IPS-18a (cell line): ENCODE measurements at regions not wholly inside any gene's neighbourhood (a gene's known extent, or its start where the extent isn't known, plus 50 kb on each side); places are given as distances from the start of the nearest gene placed in this dataset.

Source experiments
- H3K27ac ChIP-seq: one replicate; pipeline ENCODE4 v1.5.1; 2013; ENCODE audit warnings: low read length
- H3K27me3 ChIP-seq: one replicate; pipeline ENCODE4 v1.6.1; 2013; ENCODE audit warnings: mild to moderate bottlenecking, low read length; ENCODE audit not compliant: control insufficient read depth, insufficient read depth
- H3K36me3 ChIP-seq: one replicate; pipeline ENCODE4 v1.6.1; 2013; ENCODE audit warnings: low read depth, low read length; ENCODE audit not compliant: control insufficient read depth
- H3K4me1 ChIP-seq: one replicate; pipeline ENCODE4 v1.6.1; 2013; ENCODE audit warnings: low read depth, low read length; ENCODE audit not compliant: control insufficient read depth
- H3K4me3 ChIP-seq: one replicate; pipeline ENCODE4 v1.5.1; 2013; ENCODE audit warnings: low read length
- H3K9ac ChIP-seq: one replicate; pipeline ENCODE4 v1.6.1; 2013; ENCODE audit warnings: mild to moderate bottlenecking, low read length, moderate library complexity
- H3K9me3 ChIP-seq: one replicate; pipeline ENCODE4 v1.6.1; 2013; ENCODE audit warnings: low read depth, low read length; ENCODE audit not compliant: control insufficient read depth

GRCh38 chr6:91879386-91879995 lies 1292.6 kb upstream of the MAP3K7 start:
- no peaks in the 10 kb centered on the region for H3K4me1 ChIP-seq
- H3K27me3 ChIP-seq: no peaks in the 10 kb centered on the region

GRCh38 chr6:91877994-91878393 lies 1291.1 kb upstream of the MAP3K7 start:
- Histone ChIP-seq H3K9me3 (no peaks in the 10 kb centered on the region), H3K4me3 (no peak overlapping the region), H3K36me3 (no peaks in the 10 kb centered on the region), H3K27ac (no peak overlapping the region), H3K4me1 (no peaks in the 10 kb centered on the region), H3K9ac (no peak overlapping the region), H3K27me3 (no peaks in the 10 kb centered on the region)

More at GRCh38 chr6:91879386-91879995, 1292.6 kb upstream of the MAP3K7 start:
- Histone ChIP-seq H3K4me3 (no peak overlapping the region), H3K36me3 (no peaks in the 10 kb centered on the region), H3K27ac (no peak overlapping the region), H3K9ac (no peak overlapping the region), H3K9me3 (no peaks in the 10 kb centered on the region)

GRCh38 chr6:91874971-91875370 lies 1288.1 kb upstream of the MAP3K7 start:
- Histone ChIP-seq H3K4me1 (no peaks in the 10 kb centered on the region), H3K4me3 (no peak overlapping the region), H3K36me3 (no peaks in the 10 kb centered on the region), H3K9ac (no peak overlapping the region), H3K27ac (no peak overlapping the region), H3K27me3 (no peaks in the 10 kb centered on the region), H3K9me3 (no peaks in the 10 kb centered on the region)

GRCh38 chr6:91868539-91869202 lies 1281.8 kb upstream of the MAP3K7 start:
- H3K36me3 ChIP-seq: no peaks in the 10 kb centered on the region
- no peak overlapping the region for H3K4me3 ChIP-seq
- no peaks in the 10 kb centered on the region for H3K4me1 ChIP-seq

GRCh38 chr6:91865889-91866288 lies 1279.0 kb upstream of the MAP3K7 start:
- Histone ChIP-seq H3K4me3 (no peak overlapping the region), H3K9ac (no peak overlapping the region), H3K27ac (no peak overlapping the region), H3K4me1 (no peaks in the 10 kb centered on the region), H3K9me3 (no peaks in the 10 kb centered on the region), H3K36me3 (no peaks in the 10 kb centered on the region), H3K27me3 (no peaks in the 10 kb centered on the region)

More at GRCh38 chr6:91868539-91869202, 1281.8 kb upstream of the MAP3K7 start:
- Histone ChIP-seq H3K9ac (no peak overlapping the region), H3K27me3 (no peaks in the 10 kb centered on the region), H3K9me3 (no peaks in the 10 kb centered on the region), H3K27ac (no peak overlapping the region)

- no peaks in the 10 kb centered on the region for H3K36me3 ChIP-seq
- H3K4me3 ChIP-seq: no peak overlapping the region
- H3K9me3 ChIP-seq: no peaks in the 10 kb centered on the region
- H3K27ac ChIP-seq: no peak overlapping the region
- no peaks in the 10 kb centered on the region for H3K27me3 ChIP-seq
- H3K4me1 ChIP-seq: no peaks in the 10 kb centered on the region
- H3K9ac ChIP-seq: no peak overlapping the region
Measured at GRCh38 chr6:91864911-91865310, 1278.0 kb upstream of the MAP3K7 start.

GRCh38 chr6:91860541-91861335 lies 1273.9 kb upstream of the MAP3K7 start:
- H3K4me1 ChIP-seq: no peaks in the 10 kb centered on the region
- H3K27me3 ChIP-seq: no peaks in the 10 kb centered on the region
- H3K9me3 ChIP-seq: no peaks in the 10 kb centered on the region
- H3K9ac ChIP-seq: no peak overlapping the region
- no peaks in the 10 kb centered on the region for H3K36me3 ChIP-seq
- H3K27ac ChIP-seq: no peak overlapping the region
- H3K4me3 ChIP-seq: no peak overlapping the region

- H3K9me3 ChIP-seq: no peaks in the 10 kb centered on the region
- H3K9ac ChIP-seq: no peak overlapping the region
- no peaks in the 10 kb centered on the region for H3K27me3 ChIP-seq
- no peaks in the 10 kb centered on the region for H3K36me3 ChIP-seq
- H3K4me1 ChIP-seq: no peaks in the 10 kb centered on the region
- H3K27ac ChIP-seq: no peak overlapping the region
- H3K4me3 ChIP-seq: no peak overlapping the region
Measured at GRCh38 chr6:91852252-91852651, 1265.4 kb upstream of the MAP3K7 start.

- no peak overlapping the region for H3K4me3 ChIP-seq
- no peaks in the 10 kb centered on the region for H3K4me1 ChIP-seq
- no peaks in the 10 kb centered on the region for H3K27me3 ChIP-seq
- no peak overlapping the region for H3K9ac ChIP-seq
- H3K36me3 ChIP-seq: no peaks in the 10 kb centered on the region
- no peak overlapping the region for H3K27ac ChIP-seq
- H3K9me3 ChIP-seq: no peaks in the 10 kb centered on the region
Measured at GRCh38 chr6:91834813-91835212, 1247.9 kb upstream of the MAP3K7 start.

- Histone ChIP-seq H3K9ac (no peak overlapping the region), H3K4me1 (no peaks in the 10 kb centered on the region)
Measured at GRCh38 chr6:91827151-91827550, 1240.3 kb upstream of the MAP3K7 start.

GRCh38 chr6:91826128-91826527 lies 1239.3 kb upstream of the MAP3K7 start:
- H3K27me3 ChIP-seq: no peaks in the 10 kb centered on the region
- H3K4me3 ChIP-seq: no peak overlapping the region
- no peak overlapping the region for H3K27ac ChIP-seq
- no peaks in the 10 kb centered on the region for H3K36me3 ChIP-seq
- H3K4me1 ChIP-seq: no peaks in the 10 kb centered on the region
- H3K9ac ChIP-seq: no peak overlapping the region
- H3K9me3 ChIP-seq: no peaks in the 10 kb centered on the region

More at GRCh38 chr6:91827151-91827550, 1240.3 kb upstream of the MAP3K7 start:
- Histone ChIP-seq H3K9me3 (no peaks in the 10 kb centered on the region), H3K36me3 (no peaks in the 10 kb centered on the region), H3K4me3 (no peak overlapping the region), H3K27ac (no peak overlapping the region), H3K27me3 (no peaks in the 10 kb centered on the region)
